Glomerular endothelial cell (primary cell): ENCODE measurements at regions not wholly inside any gene's neighbourhood (a gene's known extent, or its start where the extent isn't known, plus 50 kb on each side); places are given as distances from the start of the nearest gene placed in this dataset.
"Not testable (repeated sequence)": the region's sequence is repeated elsewhere in the genome, so short reads cannot be mapped to it uniquely, and the experiment has no call there.

Source experiments
- DNase-seq: peaks from one replicate; pipeline ENCODE4 v3.0.0-alpha.2; 2011; ENCODE audit warnings: low read depth, low spot score; ENCODE audit errors: extremely low read depth

DNA sequence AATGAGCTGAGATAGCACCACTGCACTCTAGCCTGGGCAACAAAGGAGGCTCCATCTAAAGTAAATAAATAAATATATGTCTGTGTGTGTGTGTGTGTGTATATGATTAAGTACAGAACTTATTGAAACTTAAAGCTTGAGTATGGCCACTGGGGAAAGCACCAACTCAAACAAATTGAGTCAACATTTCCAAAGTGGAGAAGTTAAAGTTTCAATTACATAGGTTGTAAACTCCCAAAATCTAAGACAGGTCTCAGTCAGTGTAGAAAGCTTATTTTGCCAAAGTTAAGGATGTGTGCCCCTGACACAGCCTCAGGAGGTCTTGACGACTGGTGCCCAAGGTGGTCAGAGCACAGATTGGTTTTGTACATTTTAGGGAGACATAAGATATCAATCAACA, 458.9 kb upstream of the RGS18 start:
- no peak for DNase-seq

DNA sequence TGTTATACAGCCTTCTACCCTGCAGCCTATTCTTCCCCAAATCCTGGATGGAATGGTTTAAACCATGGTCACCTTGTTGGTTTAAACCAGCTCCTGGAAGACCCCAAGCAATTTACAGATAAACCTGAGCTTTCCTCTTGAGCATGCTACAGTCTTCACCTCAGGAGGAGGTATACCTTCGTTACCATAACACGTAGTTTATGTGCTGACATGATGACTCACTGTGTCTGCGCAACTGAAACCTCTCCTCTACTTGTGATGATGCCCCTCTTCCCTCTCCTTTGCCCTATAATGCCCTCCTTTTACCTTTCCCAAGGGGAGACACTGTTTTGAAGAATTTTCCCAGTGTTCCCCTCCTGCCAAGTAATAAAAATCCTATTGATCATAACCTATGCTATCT, 457.3 kb upstream of the RGS18 start:
- no peak for DNase-seq

DNA sequence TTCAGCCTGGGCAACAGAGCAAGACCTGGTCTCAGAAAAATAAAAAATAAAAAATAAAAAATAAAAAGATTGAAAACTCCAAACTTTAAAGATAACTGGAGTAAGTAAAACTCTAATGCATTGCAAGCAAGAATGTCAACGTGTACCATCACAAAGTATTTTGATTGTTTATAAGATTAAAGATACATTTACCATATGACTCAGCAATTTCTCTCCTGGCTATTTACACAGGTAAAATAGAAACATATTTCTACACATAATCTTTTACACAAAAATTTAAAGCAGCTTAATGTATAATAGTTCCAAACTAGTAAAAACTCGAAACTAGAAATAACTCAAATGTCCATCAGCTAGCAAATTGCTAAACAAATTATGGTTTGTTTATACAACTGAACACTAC, 456.1 kb upstream of the RGS18 start:
- DNase-seq = no peak

DNA sequence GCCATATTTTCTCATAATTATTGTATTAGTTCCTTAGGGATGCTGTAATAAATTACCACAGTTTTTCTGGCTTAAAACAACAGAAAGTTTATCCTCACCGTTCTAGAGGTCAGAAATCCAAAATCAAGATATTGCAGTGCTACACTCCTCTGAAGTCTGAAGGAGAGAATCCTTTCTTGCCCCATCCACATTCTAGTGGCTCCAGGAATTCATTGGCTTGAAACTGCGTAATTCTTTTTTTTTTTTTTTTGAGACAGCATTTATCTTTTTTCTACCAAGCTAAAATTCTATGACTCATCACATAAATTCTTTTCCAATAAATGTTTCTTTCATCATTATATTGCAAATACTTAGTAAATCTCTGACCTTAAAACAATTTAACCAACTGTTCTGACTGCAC, 451.0 kb upstream of the RGS18 start:
- no peak for DNase-seq

DNA sequence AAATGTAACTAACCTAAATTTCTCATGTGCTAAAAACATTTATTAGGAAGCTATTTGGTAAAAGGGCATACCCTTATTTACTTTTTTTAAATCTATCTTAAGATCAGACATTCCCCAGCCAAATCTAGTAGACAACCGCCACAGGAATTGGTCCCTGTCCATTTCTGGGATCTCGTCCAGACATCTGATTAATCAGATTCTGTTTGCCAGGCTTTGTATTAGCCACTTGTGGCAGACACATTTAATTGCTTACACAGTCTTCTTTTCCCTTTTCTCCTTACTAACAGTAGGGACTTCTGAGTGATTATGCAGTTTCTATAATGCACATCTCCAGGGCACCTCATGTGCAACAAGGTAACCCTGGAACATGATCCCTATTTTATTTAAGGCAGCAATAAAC, 449.0 kb upstream of the RGS18 start:
- no peak for DNase-seq

DNA sequence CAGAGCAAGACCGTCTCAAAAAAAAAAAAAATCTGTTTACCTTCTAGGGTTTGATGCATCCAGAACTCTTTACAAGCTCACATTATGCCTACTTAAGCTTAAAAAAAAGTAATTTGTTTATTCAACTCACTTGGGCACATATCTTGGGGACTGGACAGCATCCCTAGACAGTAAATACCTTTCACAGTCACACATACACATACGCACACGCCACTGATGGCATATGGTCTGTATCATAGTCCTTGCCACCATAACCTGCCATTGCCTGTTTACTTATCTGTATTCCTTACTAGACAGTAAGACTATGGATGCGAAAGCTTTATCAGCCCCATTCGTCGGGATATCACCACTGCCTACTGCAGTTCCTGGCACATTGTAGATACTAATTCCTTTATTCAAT, 446.3 kb upstream of the RGS18 start:
- DNase-seq = no peak

DNA sequence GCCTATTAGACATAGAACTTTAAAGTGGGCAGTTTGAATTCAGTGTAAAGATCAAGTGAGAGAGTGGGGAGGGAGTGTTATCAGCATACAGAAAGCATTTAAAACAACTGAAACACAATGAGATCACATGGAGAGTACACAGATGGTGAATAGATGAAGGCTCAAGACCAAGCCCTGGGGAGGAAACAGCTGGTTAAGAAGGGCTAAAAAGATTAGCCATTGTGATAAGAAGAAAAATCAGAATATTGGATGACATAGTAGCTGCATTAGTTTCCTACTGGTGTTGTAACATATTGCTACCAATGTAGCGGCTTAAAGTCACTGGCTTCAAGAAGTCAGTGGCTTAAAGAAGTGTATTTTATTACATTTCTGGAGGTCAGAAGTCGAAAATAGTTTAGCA, 443.4 kb upstream of the RGS18 start:
- DNase-seq = no peak

DNA sequence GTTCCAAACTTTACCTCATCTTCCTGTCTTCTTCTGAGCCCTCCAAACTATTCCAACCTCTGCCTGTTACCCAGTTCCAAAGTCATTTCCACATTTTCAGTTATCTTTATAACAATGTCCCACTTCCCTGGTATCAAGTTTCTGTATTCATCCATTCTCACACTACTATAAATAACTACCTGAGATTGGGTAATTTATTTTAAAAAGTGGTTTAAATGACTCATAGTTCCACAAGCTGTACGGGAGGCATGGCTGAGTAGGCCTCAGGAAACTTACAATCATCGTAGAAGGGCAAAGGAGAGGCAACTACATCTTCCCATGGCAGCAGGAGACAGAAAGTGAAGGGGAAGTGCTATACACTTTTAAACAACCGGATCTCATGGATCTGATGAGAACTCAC, 428.5 kb upstream of the RGS18 start:
- no peak for DNase-seq

DNA sequence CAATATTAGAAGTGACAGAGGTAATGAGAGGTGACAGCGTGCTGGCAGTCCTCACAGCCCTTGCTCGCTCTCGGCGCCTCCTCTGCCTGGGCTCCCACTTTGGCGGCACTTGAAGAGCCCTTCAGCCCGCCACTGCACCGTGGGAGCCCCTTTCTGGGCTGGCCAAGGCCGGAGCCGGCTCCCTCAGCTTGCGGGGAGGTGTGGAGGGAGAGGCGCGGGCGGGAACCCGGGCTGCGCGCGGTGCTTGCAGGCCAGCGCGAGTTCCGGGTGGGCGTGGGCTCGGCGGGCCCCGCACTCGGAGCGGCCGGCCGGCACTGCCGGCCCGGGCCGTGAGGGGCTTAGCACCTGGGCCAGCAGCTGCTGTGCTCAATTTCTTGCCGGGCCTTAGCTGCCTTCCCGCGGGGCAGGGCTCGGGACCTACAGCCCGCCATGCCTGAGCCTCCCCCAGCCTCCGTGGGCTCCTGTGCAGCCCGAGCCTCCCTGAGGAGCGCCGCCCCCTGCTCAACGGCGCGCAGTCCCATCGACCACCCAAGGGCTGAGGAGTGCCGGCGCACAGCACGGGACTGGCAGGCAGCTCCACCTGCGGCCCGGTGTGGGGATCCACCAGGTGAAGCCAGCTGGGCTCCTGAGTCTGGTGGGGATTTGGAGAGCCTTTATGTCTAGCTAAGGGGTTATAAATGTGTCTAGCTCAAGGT, 426.5 kb upstream of the RGS18 start:
- not testable (repeated sequence) for DNase-seq

DNA sequence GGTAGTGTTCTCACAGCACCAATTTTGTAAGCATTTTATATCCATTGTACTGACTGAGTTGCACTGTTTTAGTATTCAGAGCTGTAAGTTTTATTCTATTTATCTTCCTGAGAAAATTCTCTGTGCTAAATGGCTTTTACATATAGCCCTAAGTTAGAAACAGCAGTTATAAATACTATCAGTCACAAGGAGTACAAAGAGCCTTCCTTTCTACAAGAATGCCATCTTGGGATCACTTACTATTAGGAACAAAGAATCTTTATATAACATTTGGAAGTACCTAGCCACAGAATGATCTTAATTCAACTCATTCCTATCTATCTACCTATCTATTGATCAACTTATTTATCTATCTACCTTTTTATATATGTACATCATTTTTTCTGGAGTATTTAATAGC, 423.9 kb upstream of the RGS18 start:
- DNase-seq = no peak

DNA sequence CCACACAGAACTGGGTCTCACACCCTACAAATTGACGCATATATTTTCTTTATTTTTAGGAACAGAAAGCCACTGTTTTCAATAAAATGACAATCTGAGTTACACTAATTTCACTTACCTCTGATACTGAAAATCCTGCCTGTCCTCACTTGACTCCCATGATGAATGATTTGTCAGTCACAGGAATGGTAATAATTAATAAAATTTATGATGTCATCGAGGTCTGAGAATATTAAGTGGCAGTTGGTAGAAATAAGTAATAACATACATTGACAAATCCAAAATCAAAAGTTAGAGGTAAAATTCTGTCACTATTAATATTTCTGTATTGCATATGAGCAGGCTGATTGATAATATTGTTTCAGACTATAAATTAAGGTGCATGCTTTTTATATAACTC, 418.7 kb upstream of the RGS18 start:
- DNase-seq = no peak

DNA sequence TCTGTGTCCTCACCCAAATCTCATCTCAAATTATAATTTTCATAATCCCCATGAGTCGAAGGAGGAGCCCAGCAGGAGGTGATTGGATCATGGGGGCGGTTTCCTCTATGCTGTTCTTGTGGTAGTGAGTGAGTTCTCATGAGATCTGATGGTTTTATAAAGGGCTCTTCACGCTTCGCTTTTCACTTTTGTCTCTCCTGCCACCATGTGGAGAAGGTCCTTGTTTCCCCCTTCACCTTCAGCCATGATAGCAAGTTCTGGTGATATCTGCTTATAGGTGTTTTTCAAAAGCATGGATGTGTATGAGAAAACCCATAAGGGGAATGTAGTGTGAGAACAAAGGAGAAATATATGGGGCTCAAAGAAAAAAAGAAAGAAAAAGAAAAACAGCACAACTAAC, 405.9 kb upstream of the RGS18 start:
- no peak for DNase-seq

DNA sequence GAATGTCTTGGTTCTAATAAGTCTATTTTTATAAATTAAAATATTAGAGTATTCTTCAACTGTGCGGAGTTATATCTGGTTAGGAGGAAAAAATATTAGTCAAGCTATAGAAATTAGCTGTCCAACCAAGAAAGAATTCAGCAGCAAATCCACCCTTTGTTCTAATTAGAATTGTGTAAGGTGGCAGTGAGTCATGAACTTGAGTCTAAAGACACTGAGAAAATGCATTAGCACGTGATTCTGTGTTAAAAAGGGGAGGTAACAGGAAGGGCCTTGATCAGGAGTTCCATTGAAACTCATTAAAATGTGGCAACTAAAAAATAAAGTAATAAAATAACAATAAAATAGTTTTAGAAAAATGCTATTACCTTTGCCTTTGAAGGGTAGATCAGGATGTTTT, 398.2 kb upstream of the RGS18 start:
- no peak for DNase-seq

DNA sequence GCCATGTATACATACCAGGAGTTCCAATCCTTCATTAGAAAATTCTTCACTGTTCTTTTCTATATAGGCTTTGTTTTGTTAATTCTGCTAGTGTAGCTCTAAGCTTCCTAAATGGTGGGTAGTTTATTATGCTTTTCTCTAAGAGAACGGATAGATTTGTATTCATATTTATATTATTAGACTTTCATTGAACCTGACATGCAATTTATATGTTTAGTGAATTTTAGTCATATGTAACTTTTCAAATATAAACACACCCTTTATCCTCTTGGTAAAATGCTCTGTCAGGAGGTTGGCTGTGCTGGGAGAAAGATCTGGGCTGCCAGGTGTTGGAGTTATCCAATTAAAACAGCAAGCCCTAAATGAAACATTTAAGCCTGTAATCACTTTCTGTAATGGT, 369.7 kb upstream of the RGS18 start:
- no peak for DNase-seq

DNA sequence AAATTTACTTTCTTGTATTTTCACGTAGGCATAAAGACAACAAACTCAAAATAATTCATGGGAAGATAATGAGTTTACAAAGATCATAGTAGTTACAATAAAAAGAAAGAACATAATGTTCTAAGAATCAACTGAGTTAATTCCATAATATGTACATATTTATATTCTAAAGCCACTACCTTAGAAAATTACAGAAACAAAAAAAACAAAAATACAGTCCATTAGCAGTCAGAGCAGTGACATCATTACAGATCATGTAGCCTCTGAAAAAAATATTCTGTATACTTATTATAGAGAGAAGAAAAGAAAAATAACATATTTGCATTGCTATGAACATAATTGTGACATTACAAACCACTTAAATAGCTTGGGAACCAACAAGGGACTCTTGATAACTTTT, 360.1 kb upstream of the RGS18 start:
- DNase-seq = no peak

DNA sequence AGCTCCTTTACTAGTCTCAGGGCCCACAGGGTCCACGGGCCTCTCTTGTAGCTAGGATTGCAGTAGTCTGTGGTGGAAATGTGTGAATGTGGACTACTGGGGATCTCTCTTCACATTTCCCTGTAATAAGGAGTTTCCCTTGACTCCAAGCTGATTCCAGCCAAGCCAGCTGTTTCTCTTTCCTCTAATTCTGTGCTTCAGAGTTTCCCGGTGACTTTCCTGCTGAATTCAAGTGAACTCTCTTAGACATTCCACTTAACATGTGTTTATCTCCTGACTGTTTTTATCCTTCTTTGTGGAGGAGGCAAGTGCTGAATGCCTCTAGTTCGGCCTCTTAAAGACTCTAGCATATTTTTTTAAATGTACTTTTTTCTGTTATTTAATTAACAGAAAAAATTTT, 354.0 kb upstream of the RGS18 start:
- no peak for DNase-seq

DNA sequence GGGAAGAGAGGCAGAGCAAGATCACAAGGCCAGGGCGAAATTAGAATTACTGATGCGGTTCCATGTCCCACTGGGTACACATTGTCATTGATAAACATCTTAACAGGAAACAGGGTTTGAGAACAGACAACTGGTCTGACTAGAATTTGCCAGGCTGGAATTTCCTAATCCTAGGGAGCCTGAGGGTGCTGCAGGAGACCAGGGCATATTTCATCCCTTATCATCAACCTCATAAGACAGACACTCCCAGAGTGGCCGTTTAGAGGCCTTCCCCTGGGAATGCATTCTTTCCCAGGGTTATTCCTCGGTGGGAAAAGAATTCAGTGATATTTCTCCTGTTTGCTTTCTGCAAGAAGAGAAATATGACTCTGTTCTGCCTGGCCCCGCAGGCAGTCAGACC, 344.7 kb upstream of the RGS18 start:
- DNase-seq = not testable (repeated sequence)

DNA sequence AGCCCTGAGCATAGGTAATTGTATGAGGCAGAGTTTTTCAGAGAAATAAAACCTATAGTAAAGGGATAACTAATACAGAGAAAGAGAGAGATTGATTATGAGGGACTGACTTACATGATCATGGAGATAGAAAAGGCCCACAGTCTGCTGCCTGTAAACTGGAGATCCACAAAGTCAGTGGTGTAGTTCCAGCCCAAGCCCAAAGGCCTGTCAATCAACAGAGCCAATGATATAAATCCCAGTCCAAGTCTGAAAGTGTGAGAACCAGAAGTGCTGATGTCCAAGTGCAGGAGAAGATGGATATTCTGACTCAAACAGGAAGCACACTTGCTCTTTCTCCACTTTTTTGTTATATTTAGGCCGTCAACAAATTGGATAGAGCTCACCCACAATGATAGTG, 340.1 kb upstream of the RGS18 start:
- DNase-seq = no peak

DNA sequence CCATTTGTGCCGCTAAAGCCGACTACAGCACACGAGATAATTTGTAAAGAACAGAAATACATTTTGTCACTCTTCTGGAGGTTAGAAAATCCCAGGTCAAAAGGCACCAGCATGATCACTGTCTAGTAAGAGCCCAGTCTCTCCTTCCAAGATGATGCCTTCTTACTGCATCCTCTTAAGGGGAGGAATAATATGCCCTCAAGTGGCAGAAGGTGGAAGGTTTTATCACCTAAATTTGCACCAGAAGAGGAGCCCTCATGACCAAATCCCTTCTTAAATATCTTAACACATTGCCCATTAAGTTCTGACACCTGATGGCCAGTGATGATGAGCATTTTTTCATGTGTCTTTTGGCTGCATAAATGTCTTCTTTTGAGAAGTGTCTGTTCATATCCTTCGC, 326.7 kb upstream of the RGS18 start:
- DNase-seq = no peak

DNA sequence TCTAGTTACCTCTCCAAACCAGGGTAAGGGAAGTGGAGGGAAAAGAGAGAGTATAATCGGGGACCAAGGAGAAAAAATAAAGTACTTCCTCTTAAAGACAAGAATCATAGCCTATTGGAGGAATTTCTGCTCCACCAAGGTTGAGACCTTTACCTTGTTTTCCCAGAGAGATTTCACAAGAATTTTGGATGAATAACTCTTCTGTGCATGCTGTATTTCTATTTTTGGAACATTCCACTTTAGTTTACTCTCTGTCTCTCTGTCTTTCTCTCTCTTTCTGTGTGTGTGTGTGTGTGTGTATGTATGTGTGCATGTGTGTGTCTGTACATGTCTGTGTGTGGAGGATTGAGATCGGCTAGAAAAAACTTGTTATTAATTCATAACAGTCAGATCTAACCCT, 318.4 kb upstream of the RGS18 start:
- no peak for DNase-seq

DNA sequence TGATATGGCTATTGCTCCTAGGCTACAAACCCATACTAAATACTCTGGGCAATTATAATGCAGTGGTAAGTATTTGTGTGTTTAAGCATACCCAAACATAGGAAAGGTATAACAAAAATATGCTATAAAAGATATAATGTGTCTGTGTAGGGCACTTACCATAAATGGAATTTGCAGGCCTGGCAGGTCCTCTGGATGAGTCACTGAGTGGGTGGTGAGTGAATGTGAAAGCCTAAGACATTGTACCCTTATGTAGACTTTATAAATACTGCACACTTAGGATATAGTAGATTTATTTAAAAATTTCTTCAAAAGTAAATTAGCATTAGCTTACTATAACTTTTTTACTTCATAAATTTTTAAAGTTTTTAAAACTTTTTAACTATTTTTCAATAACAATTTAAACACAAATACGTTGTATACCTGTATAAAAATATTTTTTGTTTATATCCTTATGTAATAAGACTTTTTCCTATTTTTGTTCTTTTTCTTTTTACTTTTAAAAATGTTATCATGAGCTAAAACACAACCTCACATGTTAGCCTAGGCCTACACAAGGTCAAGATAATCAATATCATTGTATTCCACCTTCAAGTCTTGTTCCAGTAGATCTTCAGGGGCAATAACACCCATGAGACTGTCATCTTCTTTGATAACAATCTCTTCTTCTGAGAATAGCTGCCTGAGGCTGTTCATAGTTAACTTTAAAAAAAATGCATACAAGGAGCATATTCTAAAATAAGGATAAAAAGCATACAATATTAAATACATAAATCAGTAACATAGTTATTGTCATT, 306.3 kb upstream of the RGS18 start:
- no peak for DNase-seq

DNA sequence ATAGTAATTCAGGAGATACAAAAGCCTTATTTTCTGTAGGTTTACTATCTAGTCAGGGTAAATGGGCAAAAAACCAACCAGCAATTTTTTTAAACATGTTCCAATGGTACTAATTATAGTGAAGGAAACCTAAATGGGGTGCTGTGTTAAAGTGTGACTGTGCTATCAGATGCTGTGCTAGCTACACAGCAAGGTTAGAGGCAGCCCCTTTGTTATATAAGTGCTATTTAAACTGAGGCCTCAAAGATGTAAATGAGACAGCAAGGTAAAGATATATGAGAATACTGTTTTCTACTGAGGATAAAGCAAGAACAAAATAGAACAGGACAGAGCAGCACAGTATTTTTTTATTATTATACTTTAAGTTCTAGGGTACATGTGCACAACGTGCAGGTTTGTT, 305.4 kb upstream of the RGS18 start:
- no peak for DNase-seq

DNA sequence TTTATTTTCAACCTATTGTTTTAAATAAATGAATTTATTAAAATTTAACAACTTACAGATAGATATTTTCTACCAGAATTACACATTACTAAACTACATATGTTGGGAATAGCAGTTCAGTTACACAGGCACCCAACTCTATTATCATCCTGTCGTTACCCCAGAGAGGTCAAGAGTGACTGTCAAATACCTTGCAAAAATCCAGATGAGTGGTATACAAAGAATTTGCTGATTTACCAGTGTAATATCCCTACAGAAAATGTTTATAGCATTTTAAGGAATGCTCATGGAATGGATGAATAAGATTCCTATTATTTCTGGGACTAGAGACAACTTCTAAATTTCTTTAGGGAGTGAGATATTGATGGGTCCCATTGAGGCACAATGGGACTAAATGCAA, 300.7 kb upstream of the RGS18 start:
- DNase-seq = no peak
